OCI-LY3 (cell line): ENCODE measurements at regions not wholly inside any gene's neighbourhood (a gene's known extent, or its start where the extent isn't known, plus 50 kb on each side); places are given as distances from the start of the nearest gene placed in this dataset.

Experiments used
- EZH2phosphoT487 ChIP-seq: fragments of 200-600 bp; shearing (Covaris generic); IDR thresholded peaks from 2 replicates; pipeline ENCODE4 v1.6.1; 2018; ENCODE audit warnings: antibody characterized with exemption, mixed run types, low read depth
- TF ChIP-seq, protein P1 (sequence below): fragments of 200-600, 300-600 bp; sonication (generic); IDR thresholded peaks from 2 replicates; pipeline ENCODE4 v1.5.1; 2014; ENCODE audit warnings: antibody characterized with exemption, low read length, low read depth

DNA sequence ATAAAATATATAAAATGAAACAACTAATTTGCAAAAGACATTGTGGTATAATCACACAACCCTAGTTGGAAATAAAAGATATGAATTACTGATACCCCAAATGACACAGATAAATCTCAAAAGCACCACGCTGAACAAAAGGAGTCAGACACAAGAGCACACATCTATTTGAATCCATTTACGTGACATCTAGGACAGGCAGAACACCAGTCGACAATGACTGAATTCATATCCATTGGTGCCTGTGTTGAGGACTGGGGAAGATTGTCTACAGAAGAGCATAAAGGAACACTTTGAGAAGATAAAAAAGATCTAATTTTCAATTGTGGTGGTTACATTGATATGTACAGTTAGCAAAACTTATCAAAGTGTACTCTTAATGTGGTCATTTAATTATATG lies 874.1 kb downstream of the LTN1 start:
- TF ChIP-seq, protein P1, sequence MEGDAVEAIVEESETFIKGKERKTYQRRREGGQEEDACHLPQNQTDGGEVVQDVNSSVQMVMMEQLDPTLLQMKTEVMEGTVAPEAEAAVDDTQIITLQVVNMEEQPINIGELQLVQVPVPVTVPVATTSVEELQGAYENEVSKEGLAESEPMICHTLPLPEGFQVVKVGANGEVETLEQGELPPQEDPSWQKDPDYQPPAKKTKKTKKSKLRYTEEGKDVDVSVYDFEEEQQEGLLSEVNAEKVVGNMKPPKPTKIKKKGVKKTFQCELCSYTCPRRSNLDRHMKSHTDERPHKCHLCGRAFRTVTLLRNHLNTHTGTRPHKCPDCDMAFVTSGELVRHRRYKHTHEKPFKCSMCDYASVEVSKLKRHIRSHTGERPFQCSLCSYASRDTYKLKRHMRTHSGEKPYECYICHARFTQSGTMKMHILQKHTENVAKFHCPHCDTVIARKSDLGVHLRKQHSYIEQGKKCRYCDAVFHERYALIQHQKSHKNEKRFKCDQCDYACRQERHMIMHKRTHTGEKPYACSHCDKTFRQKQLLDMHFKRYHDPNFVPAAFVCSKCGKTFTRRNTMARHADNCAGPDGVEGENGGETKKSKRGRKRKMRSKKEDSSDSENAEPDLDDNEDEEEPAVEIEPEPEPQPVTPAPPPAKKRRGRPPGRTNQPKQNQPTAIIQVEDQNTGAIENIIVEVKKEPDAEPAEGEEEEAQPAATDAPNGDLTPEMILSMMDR = no peak
- TF ChIP-seq EZH2phosphoT487 = no peak
